Parathyroid adenoma (tissue), 2 donors: ENCODE measurements at regions not wholly inside any gene's neighbourhood (a gene's known extent, or its start where the extent isn't known, plus 50 kb on each side); places are given as distances from the start of the nearest gene placed in this dataset.

Source experiments
- H2AFZ ChIP-seq: fragments of 300-600 bp; sonication (generic); one replicate; pipeline ENCODE4 v1.7.0; 2017; ENCODE audit warnings: antibody characterized with exemption, mild to moderate bottlenecking
- H3K27ac ChIP-seq: fragments of 300-600 bp; sonication (generic); one replicate; pipeline ENCODE4 v1.7.0; 2017
- H3K27me3 ChIP-seq: fragments of 300-600 bp; sonication (generic); one replicate; pipeline ENCODE4 v1.7.0; 2017; ENCODE audit warnings: low read length; ENCODE audit not compliant: control insufficient read depth, insufficient read depth
- H3K36me3 ChIP-seq: fragments of 300-600 bp; sonication (generic); one replicate; pipeline ENCODE4 v1.7.0; 2017; ENCODE audit warnings: low read length; ENCODE audit not compliant: control insufficient read depth, insufficient read depth
- H3K4me1 ChIP-seq: fragments of 300-600 bp; sonication (generic); one replicate; pipeline ENCODE4 v1.7.0; 2017; ENCODE audit warnings: control low read depth
- H3K4me2 ChIP-seq: fragments of 300-600 bp; sonication (generic); one replicate; pipeline ENCODE4 v1.7.0; 2017; ENCODE audit warnings: low read length
- H3K4me3 ChIP-seq: fragments of 300-600 bp; sonication (generic); one replicate; pipeline ENCODE4 v1.7.0; 2017; ENCODE audit warnings: low read depth, low read length
- H3K79me2 ChIP-seq: fragments of 300-600 bp; sonication (generic); one replicate; pipeline ENCODE4 v1.7.0; 2017; ENCODE audit warnings: control low read depth
- H3K9ac ChIP-seq: fragments of 300-600 bp; sonication (generic); one replicate; pipeline ENCODE4 v1.7.0; 2017; ENCODE audit warnings: mild to moderate bottlenecking
- H3K9me3 ChIP-seq: fragments of 300-600 bp; sonication (generic); one replicate; pipeline ENCODE4 v1.7.0; 2017; ENCODE audit warnings: low read length; ENCODE audit not compliant: control insufficient read depth
- CTCF ChIP-seq: fragments of 300-600 bp; sonication (generic); IDR thresholded peaks from one replicate; pipeline ENCODE4 v1.7.0; 2017; ENCODE audit warnings: antibody characterized with exemption, mild to moderate bottlenecking
- donor health status: primary hyperparathyroidism.

GRCh38 chr2:5867056-5867455, 174.9 kb downstream of the SOX11 start:
- no peaks in the 10 kb centered on the region for H3K36me3 ChIP-seq
- no peak overlapping the region for H3K27ac ChIP-seq
- no peaks in the 10 kb centered on the region for H3K4me1 ChIP-seq
- TF ChIP-seq CTCF: no peak
- no peaks in the 10 kb centered on the region for H3K27me3 ChIP-seq
- H3K4me3 ChIP-seq: no peak overlapping the region
- no peak overlapping the region for H3K4me2 ChIP-seq
- no peak overlapping the region for H2AFZ ChIP-seq
- no peak overlapping the region for H3K9ac ChIP-seq
- H3K9me3 ChIP-seq: no peaks in the 10 kb centered on the region
- no peaks in the 10 kb centered on the region for H3K79me2 ChIP-seq

- H3K79me2 ChIP-seq: no peaks in the 10 kb centered on the region
These were observed 176.7 kb downstream of the SOX11 start for GRCh38 chr2:5868931-5869330.

GRCh38 chr2:5869936-5870335, 177.8 kb downstream of the SOX11 start:
- Histone ChIP-seq H3K79me2 (no peaks in the 10 kb centered on the region), H3K27ac (no peak overlapping the region), H3K36me3 (no peaks in the 10 kb centered on the region), H3K9ac (no peak overlapping the region), H3K4me1 (no peaks in the 10 kb centered on the region), H3K9me3 (no peaks in the 10 kb centered on the region), H2AFZ (no peak overlapping the region), H3K27me3 (no peaks in the 10 kb centered on the region), H3K4me2 (no peak overlapping the region), H3K4me3 (no peak overlapping the region)
- TF ChIP-seq CTCF: no peak

More at GRCh38 chr2:5868931-5869330, 176.7 kb downstream of the SOX11 start:
- Histone ChIP-seq H3K4me2 (no peak overlapping the region), H3K9me3 (no peaks in the 10 kb centered on the region), H3K36me3 (no peaks in the 10 kb centered on the region), H3K27me3 (no peaks in the 10 kb centered on the region), H3K4me1 (no peaks in the 10 kb centered on the region), H2AFZ (no peak overlapping the region), H3K27ac (no peak overlapping the region), H3K4me3 (no peak overlapping the region), H3K9ac (no peak overlapping the region)
- no peak for TF ChIP-seq CTCF

- no peak overlapping the region for H3K4me3 ChIP-seq
- H3K4me1 ChIP-seq: no peaks in the 10 kb centered on the region
- H3K27ac ChIP-seq: no peak overlapping the region
- H3K36me3 ChIP-seq: no peaks in the 10 kb centered on the region
- no peak overlapping the region for H3K4me2 ChIP-seq
- no peaks in the 10 kb centered on the region for H3K27me3 ChIP-seq
- no peak overlapping the region for H3K9ac ChIP-seq
- TF ChIP-seq CTCF: no peak
- H3K79me2 ChIP-seq: no peaks in the 10 kb centered on the region
- no peaks in the 10 kb centered on the region for H3K9me3 ChIP-seq
- no peak overlapping the region for H2AFZ ChIP-seq
These were observed 185.2 kb downstream of the SOX11 start for GRCh38 chr2:5877360-5877759.

GRCh38 chr2:5885451-5886173, 193.4 kb downstream of the SOX11 start:
- no peaks in the 10 kb centered on the region for H3K4me1 ChIP-seq
- no peaks in the 10 kb centered on the region for H3K79me2 ChIP-seq
- no peak overlapping the region for H3K9ac ChIP-seq
- no peaks in the 10 kb centered on the region for H3K36me3 ChIP-seq
- no peaks in the 10 kb centered on the region for H3K27me3 ChIP-seq
- no peak overlapping the region for H3K4me3 ChIP-seq
- TF ChIP-seq CTCF: no peak
- no peak overlapping the region for H3K27ac ChIP-seq
- H3K9me3 ChIP-seq: no peaks in the 10 kb centered on the region
- H3K4me2 ChIP-seq: no peak overlapping the region
- no peak overlapping the region for H2AFZ ChIP-seq
